ENCODE measurements at regions not wholly inside any gene's neighbourhood (a gene's known extent, or its start where the extent isn't known, plus 50 kb on each side); places are given as distances from the start of the nearest gene placed in this dataset.

DNA sequence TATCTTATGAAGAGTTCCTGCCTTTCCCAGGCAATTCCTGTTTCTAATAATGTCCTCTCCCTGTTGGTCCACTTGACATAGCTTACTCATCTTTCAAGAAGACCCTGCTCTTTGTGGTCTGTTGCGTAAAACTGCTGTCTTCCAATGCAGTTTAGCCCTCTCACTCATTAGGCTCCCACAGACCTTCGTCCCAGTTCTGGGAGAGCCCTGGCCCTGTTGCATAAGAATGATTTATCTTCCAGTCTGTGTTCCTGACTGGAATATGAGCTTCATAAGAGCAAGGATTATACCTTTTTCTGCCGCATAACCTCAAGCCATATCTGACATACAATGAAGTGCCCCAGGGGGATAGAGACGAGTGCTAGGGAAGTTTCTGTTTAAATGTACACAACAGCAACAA is 365.9 kb upstream of the NOVA1 start:
- TF ChIP-seq EZH2 (IDR thresholded peaks at IDR 0.05; ENCODE audit: borderline replicate concordance, insufficient read depth, low read depth, low read length, poor library complexity, severe bottlenecking) = no peak
- TF ChIP-seq, protein P1, sequence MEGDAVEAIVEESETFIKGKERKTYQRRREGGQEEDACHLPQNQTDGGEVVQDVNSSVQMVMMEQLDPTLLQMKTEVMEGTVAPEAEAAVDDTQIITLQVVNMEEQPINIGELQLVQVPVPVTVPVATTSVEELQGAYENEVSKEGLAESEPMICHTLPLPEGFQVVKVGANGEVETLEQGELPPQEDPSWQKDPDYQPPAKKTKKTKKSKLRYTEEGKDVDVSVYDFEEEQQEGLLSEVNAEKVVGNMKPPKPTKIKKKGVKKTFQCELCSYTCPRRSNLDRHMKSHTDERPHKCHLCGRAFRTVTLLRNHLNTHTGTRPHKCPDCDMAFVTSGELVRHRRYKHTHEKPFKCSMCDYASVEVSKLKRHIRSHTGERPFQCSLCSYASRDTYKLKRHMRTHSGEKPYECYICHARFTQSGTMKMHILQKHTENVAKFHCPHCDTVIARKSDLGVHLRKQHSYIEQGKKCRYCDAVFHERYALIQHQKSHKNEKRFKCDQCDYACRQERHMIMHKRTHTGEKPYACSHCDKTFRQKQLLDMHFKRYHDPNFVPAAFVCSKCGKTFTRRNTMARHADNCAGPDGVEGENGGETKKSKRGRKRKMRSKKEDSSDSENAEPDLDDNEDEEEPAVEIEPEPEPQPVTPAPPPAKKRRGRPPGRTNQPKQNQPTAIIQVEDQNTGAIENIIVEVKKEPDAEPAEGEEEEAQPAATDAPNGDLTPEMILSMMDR (IDR thresholded peaks at IDR 0.05) = no peak
- H3K4me3 Mint-ChIP-seq = no peak overlapping the region
- Histone ChIP-seq H3K27ac (ENCODE audit: low read length in 2 of 2) (no peak overlapping the region), H3K27me3 (replicated peaks in 1 of 4; ENCODE audit: control extremely low read depth in 1 of 4, control insufficient read depth in 3 of 4, insufficient read depth in 4 of 4, low read length in 3 of 4) (no peaks in the 10 kb centered on the region), H3K9ac (ENCODE audit: low read length) (no peak overlapping the region), H3K79me2 (ENCODE audit: control insufficient read depth, insufficient read depth, low read length) (no peaks in the 10 kb centered on the region), H4K20me1 (ENCODE audit: control insufficient read depth, insufficient read depth, low read length, poor library complexity, severe bottlenecking) (no peaks in the 10 kb centered on the region), H3K36me3 (replicated peaks in 1 of 2; ENCODE audit: control extremely low read depth in 1 of 2, control insufficient read depth in 1 of 2, extremely low read depth in 1 of 2, insufficient read depth in 2 of 2, low read length in 1 of 2) (no peaks in the 10 kb centered on the region), H3K4me2 (replicated peaks; ENCODE audit: low read depth, low read length, poor library complexity, severe bottlenecking) (no peak overlapping the region), H3K4me3 (ENCODE audit: control extremely low read depth in 1 of 5, extremely low read depth in 1 of 5, insufficient read depth in 1 of 5, low read depth in 2 of 5, low read length in 4 of 5) (no peak overlapping the region), H3K9me3 (ENCODE audit: control extremely low read depth in 1 of 3, control insufficient read depth in 2 of 3, insufficient read depth in 1 of 3, low read length in 2 of 3) (no peaks in the 10 kb centered on the region), H2AFZ (ENCODE audit: insufficient read depth, low read depth, low read length, poor library complexity, severe bottlenecking) (no peak overlapping the region), H3K4me1 (ENCODE audit: control insufficient read depth in 2 of 2, insufficient read depth in 2 of 2, low read length in 2 of 2) (no peaks in the 10 kb centered on the region)
- ATAC-seq (ENCODE audit: low read depth) (no peak), DNase-seq (no peak)
- WGBS (ENCODE audit: insufficient coverage) = 100% methylated on average over 1 of the region's 4 CpGs
- H3K27me3 Mint-ChIP-seq = no peaks in the 10 kb centered on the region
- no peak overlapping the region for H3K27ac Mint-ChIP-seq
- no peaks in the 10 kb centered on the region for H3K9me3 Mint-ChIP-seq (ENCODE audit: insufficient read depth)
- POLR2A ChIA-PET = no interaction called here
- H3K4me1 Mint-ChIP-seq = no peaks in the 10 kb centered on the region
- intact Hi-C loops (cut with micrococcal nuclease) = no loop called here
- CTCF ChIA-PET = no interaction called here

DNA sequence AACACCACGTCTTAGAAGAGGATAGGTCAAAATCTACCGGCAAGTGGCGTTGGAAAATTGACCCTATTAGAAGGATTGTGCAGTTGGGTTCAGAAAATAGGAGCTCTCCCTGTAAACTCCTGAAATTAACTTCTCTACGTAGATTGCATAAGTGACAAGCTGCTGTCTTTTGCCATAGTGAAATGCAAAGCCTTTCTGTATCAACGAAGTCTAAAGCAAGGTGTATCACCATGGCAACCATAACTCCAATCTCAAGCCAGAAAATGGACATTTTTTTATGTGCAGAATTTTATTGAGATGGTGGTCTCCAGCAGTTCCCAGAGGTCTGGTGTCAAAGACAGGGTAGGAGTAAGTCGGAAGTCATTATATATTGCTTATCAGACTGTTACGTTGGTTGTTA is 367.7 kb upstream of the NOVA1 start:
- ATAC-seq (ENCODE audit: low read depth) (no peak), DNase-seq (no peak)
- 83% methylated on average over 7 of the region's 7 CpGs for WGBS (ENCODE audit: insufficient coverage)
- H3K27ac Mint-ChIP-seq = no peak overlapping the region
- intact Hi-C loops (cut with micrococcal nuclease) = no loop called here
- Histone ChIP-seq H3K27ac (ENCODE audit: low read length in 2 of 2) (no peak overlapping the region), H3K79me2 (ENCODE audit: control insufficient read depth, insufficient read depth, low read length) (no peaks in the 10 kb centered on the region), H3K9me3 (ENCODE audit: control extremely low read depth in 1 of 3, control insufficient read depth in 2 of 3, insufficient read depth in 1 of 3, low read length in 2 of 3) (no peaks in the 10 kb centered on the region), H3K4me1 (ENCODE audit: control insufficient read depth in 2 of 2, insufficient read depth in 2 of 2, low read length in 2 of 2) (no peaks in the 10 kb centered on the region), H3K27me3 (replicated peaks in 1 of 4; ENCODE audit: control extremely low read depth in 1 of 4, control insufficient read depth in 3 of 4, insufficient read depth in 4 of 4, low read length in 3 of 4) (no peaks in the 10 kb centered on the region), H3K4me2 (replicated peaks; ENCODE audit: low read depth, low read length, poor library complexity, severe bottlenecking) (no peak overlapping the region), H3K36me3 (replicated peaks in 1 of 2; ENCODE audit: control extremely low read depth in 1 of 2, control insufficient read depth in 1 of 2, extremely low read depth in 1 of 2, insufficient read depth in 2 of 2, low read length in 1 of 2) (no peaks in the 10 kb centered on the region), H3K9ac (ENCODE audit: low read length) (no peak overlapping the region), H4K20me1 (ENCODE audit: control insufficient read depth, insufficient read depth, low read length, poor library complexity, severe bottlenecking) (no peaks in the 10 kb centered on the region), H3K4me3 (ENCODE audit: control extremely low read depth in 1 of 5, extremely low read depth in 1 of 5, insufficient read depth in 1 of 5, low read depth in 2 of 5, low read length in 4 of 5) (no peak overlapping the region), H2AFZ (ENCODE audit: insufficient read depth, low read depth, low read length, poor library complexity, severe bottlenecking) (no peak overlapping the region)
- TF ChIP-seq, protein P1 (IDR thresholded peaks at IDR 0.05) = no peak
- no peak for TF ChIP-seq EZH2 (IDR thresholded peaks at IDR 0.05; ENCODE audit: borderline replicate concordance, insufficient read depth, low read depth, low read length, poor library complexity, severe bottlenecking)
- H3K9me3 Mint-ChIP-seq (ENCODE audit: insufficient read depth) = peaks cover 3% of the 10 kb centered on the region
- ChIA-PET CTCF (no interaction called here), POLR2A (no interaction called here)
- H3K27me3 Mint-ChIP-seq = no peaks in the 10 kb centered on the region
- no peaks in the 10 kb centered on the region for H3K4me1 Mint-ChIP-seq
- H3K4me3 Mint-ChIP-seq = no peak overlapping the region
